OCI-LY3 (cell line): ENCODE measurements at regions not wholly inside any gene's neighbourhood (a gene's known extent, or its start where the extent isn't known, plus 50 kb on each side); places are given as distances from the start of the nearest gene placed in this dataset.

Experiments used
- EZH2phosphoT487 ChIP-seq: fragments of 200-600 bp; shearing (Covaris generic); IDR thresholded peaks from 2 replicates; pipeline ENCODE4 v1.6.1; 2018; ENCODE audit warnings: antibody characterized with exemption, mixed run types, low read depth
- TF ChIP-seq, protein P1 (sequence below): fragments of 200-600, 300-600 bp; sonication (generic); IDR thresholded peaks from 2 replicates; pipeline ENCODE4 v1.5.1; 2014; ENCODE audit warnings: antibody characterized with exemption, low read length, low read depth

DNA sequence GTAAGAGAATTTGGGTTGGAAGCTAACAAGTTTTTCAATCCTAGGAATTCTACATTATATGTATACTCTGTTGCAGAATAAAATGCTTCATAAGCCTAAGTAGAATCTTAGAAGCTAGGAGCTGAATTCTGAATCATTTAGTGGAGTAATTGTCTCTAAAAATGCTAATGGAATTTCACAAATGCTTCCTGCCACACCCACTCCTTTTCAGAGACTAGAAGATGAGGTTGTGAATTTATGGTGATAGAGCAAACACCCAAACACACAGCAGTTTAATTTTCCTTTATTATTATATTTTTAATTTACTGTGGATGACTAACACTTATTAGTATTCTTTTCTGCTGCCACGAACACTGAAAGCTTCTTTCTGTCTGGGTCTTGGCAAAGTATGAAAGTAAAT lies 208.0 kb upstream of the PDE4D start:
- TF ChIP-seq, protein P1, sequence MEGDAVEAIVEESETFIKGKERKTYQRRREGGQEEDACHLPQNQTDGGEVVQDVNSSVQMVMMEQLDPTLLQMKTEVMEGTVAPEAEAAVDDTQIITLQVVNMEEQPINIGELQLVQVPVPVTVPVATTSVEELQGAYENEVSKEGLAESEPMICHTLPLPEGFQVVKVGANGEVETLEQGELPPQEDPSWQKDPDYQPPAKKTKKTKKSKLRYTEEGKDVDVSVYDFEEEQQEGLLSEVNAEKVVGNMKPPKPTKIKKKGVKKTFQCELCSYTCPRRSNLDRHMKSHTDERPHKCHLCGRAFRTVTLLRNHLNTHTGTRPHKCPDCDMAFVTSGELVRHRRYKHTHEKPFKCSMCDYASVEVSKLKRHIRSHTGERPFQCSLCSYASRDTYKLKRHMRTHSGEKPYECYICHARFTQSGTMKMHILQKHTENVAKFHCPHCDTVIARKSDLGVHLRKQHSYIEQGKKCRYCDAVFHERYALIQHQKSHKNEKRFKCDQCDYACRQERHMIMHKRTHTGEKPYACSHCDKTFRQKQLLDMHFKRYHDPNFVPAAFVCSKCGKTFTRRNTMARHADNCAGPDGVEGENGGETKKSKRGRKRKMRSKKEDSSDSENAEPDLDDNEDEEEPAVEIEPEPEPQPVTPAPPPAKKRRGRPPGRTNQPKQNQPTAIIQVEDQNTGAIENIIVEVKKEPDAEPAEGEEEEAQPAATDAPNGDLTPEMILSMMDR = no peak
- TF ChIP-seq EZH2phosphoT487 = no peak
